ENCODE measurements at regions not wholly inside any gene's neighbourhood (a gene's known extent, or its start where the extent isn't known, plus 50 kb on each side); places are given as distances from the start of the nearest gene placed in this dataset.

- no peak for TF ChIP-seq EZH2 (IDR thresholded peaks at IDR 0.05; ENCODE audit: low read depth)
- TF ChIP-seq, protein P1, sequence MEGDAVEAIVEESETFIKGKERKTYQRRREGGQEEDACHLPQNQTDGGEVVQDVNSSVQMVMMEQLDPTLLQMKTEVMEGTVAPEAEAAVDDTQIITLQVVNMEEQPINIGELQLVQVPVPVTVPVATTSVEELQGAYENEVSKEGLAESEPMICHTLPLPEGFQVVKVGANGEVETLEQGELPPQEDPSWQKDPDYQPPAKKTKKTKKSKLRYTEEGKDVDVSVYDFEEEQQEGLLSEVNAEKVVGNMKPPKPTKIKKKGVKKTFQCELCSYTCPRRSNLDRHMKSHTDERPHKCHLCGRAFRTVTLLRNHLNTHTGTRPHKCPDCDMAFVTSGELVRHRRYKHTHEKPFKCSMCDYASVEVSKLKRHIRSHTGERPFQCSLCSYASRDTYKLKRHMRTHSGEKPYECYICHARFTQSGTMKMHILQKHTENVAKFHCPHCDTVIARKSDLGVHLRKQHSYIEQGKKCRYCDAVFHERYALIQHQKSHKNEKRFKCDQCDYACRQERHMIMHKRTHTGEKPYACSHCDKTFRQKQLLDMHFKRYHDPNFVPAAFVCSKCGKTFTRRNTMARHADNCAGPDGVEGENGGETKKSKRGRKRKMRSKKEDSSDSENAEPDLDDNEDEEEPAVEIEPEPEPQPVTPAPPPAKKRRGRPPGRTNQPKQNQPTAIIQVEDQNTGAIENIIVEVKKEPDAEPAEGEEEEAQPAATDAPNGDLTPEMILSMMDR (conservative IDR thresholded peaks at IDR 0.05): no peak
- H3K27me3 ChIP-seq (ENCODE audit: insufficient read depth, low read depth): no peaks in the 10 kb centered on the region
- intact Hi-C loops (cut with micrococcal nuclease; ENCODE audit: unreplicated experiment): no loop called here
- H3K36me3 ChIP-seq (ENCODE audit: low read depth): no peaks in the 10 kb centered on the region
- H3K4me2 ChIP-seq: no peak overlapping the region
- no peak overlapping the region for H3K4me3 ChIP-seq
- POLR2A ChIA-PET (ENCODE audit: unreplicated experiment): no interaction called here
- H3K9me2 ChIP-seq (ENCODE audit: insufficient read depth): no peaks in the 10 kb centered on the region
- H2AFZ ChIP-seq: no peak overlapping the region
- DNase-seq: no peak
- no peaks in the 10 kb centered on the region for H3K9me3 ChIP-seq (ENCODE audit: insufficient read depth, low read depth)
- H3K4me1 ChIP-seq (replicated peaks; ENCODE audit: insufficient read depth): peaks cover 14% of the 10 kb centered on the region
- H3K79me2 ChIP-seq (ENCODE audit: low read depth): no peaks in the 10 kb centered on the region
- BruUV-seq (replicated peaks): no TSS peak
- peaks cover 11% of the 10 kb centered on the region for H3F3A ChIP-seq (ENCODE audit: insufficient read depth, low read depth)
- no peaks in the 10 kb centered on the region for H4K20me1 ChIP-seq (ENCODE audit: insufficient read depth)
- H3K27ac ChIP-seq: no peak overlapping the region
- CTCF ChIA-PET: no interaction called here
These were observed 126.6 kb upstream of the NAA20 start for GRCh38 chr20:19890445-19891051.

- Histone ChIP-seq H3K36me3 (ENCODE audit: low read depth) (no peaks in the 10 kb centered on the region), H3K27me3 (ENCODE audit: insufficient read depth, low read depth) (no peaks in the 10 kb centered on the region), H4K20me1 (ENCODE audit: insufficient read depth) (no peaks in the 10 kb centered on the region), H3K9me3 (ENCODE audit: insufficient read depth, low read depth) (no peaks in the 10 kb centered on the region), H3K79me2 (ENCODE audit: low read depth) (no peaks in the 10 kb centered on the region), H2AFZ (no peak overlapping the region), H3K4me3 (no peak overlapping the region), H3F3A (ENCODE audit: insufficient read depth, low read depth) (no peaks in the 10 kb centered on the region), H3K9me2 (ENCODE audit: insufficient read depth) (no peaks in the 10 kb centered on the region), H3K27ac (no peak overlapping the region), H3K4me1 (replicated peaks; ENCODE audit: insufficient read depth) (no peaks in the 10 kb centered on the region), H3K4me2 (no peak overlapping the region)
- TF ChIP-seq EZH2 (IDR thresholded peaks at IDR 0.05; ENCODE audit: low read depth): no peak
- TF ChIP-seq, protein P1 (conservative IDR thresholded peaks at IDR 0.05): no peak
- DNase-seq: no peak
- POLR2A ChIA-PET (ENCODE audit: unreplicated experiment): no interaction called here
- intact Hi-C loops (cut with micrococcal nuclease; ENCODE audit: unreplicated experiment): no loop called here
- CTCF ChIA-PET: no interaction called here
- no TSS peak for BruUV-seq (replicated peaks)
These were observed 123.8 kb upstream of the NAA20 start for GRCh38 chr20:19893356-19893755.

GRCh38 chr20:19895761-19896160 lies 121.4 kb upstream of the NAA20 start:
- no TSS peak for BruUV-seq (replicated peaks)
- POLR2A ChIA-PET (ENCODE audit: unreplicated experiment): no interaction called here

More at GRCh38 chr20:19895761-19896160, 121.4 kb upstream of the NAA20 start:
- no peak overlapping the region for H3K4me3 ChIP-seq
- H3K27me3 ChIP-seq (ENCODE audit: insufficient read depth, low read depth): no peaks in the 10 kb centered on the region
- CTCF ChIA-PET: no interaction called here
- no peak overlapping the region for H2AFZ ChIP-seq
- H3K9me2 ChIP-seq (ENCODE audit: insufficient read depth): no peaks in the 10 kb centered on the region
- no peak overlapping the region for H3K4me2 ChIP-seq
- H3K79me2 ChIP-seq (ENCODE audit: low read depth): no peaks in the 10 kb centered on the region
- DNase-seq: no peak
- no peak overlapping the region for H3K27ac ChIP-seq
- intact Hi-C loops (cut with micrococcal nuclease; ENCODE audit: unreplicated experiment): no loop called here
- H3F3A ChIP-seq (ENCODE audit: insufficient read depth, low read depth): no peaks in the 10 kb centered on the region
- TF ChIP-seq, protein P1 (conservative IDR thresholded peaks at IDR 0.05): no peak
- TF ChIP-seq EZH2 (IDR thresholded peaks at IDR 0.05; ENCODE audit: low read depth): no peak
- no peaks in the 10 kb centered on the region for H4K20me1 ChIP-seq (ENCODE audit: insufficient read depth)
- H3K36me3 ChIP-seq (ENCODE audit: low read depth): no peaks in the 10 kb centered on the region
- no peaks in the 10 kb centered on the region for H3K4me1 ChIP-seq (replicated peaks; ENCODE audit: insufficient read depth)
- peaks cover 7% of the 10 kb centered on the region for H3K9me3 ChIP-seq (ENCODE audit: insufficient read depth, low read depth)
